ENCODE measurements at regions not wholly inside any gene's neighbourhood (a gene's known extent, or its start where the extent isn't known, plus 50 kb on each side); places are given as distances from the start of the nearest gene placed in this dataset.
"Not testable (repeated sequence)": the region's sequence is repeated elsewhere in the genome, so short reads cannot be mapped to it uniquely, and the experiment has no call there.

DNA sequence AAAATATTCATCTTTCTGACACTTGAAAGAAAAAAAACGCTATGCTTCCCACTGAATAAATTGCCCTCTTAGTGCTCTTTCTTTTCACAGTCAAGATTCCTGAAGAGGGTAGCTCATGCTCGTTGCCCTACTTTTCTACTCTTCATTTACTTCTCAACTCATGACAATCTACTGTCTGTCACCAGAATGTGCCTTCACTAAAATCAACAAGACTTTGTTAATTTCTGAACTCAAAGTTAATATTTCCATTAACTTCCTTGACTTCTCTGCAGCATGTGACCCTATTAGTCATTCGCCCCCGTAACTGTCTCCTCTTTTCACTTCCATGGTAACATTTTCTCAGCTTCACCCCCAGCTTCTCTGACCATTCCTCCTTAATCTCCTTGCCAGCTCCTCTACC lies 98.9 kb upstream of the MAPRE2 start:
- DNase-seq, result no peak

DNA sequence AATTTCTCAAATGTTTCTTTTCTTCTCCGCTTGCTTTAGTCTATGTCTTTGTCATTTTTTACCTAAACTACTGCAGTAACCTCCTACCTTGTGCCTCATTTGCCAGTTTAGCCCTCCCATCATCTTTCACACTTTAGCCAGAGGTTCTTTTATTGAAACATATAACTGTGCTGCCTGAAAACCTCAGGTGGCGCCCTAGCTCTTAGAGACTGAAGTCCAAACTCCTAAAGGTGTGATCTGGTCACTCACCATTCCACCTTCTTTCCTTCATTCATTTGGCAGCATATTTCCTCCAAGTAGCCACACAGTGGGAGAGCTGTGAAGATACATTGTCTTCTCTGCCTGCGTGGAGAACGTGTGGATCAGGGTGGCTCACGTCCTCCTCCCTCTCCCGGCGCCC lies 98.2 kb upstream of the MAPRE2 start:
- no peak for DNase-seq

- no peak for DNase-seq
Measured at GRCh38 chr18:34943587-34943986, 97.6 kb upstream of the MAPRE2 start.

GRCh38 chr18:34947711-34948125 lies 93.5 kb upstream of the MAPRE2 start:
- no peak for DNase-seq

DNA sequence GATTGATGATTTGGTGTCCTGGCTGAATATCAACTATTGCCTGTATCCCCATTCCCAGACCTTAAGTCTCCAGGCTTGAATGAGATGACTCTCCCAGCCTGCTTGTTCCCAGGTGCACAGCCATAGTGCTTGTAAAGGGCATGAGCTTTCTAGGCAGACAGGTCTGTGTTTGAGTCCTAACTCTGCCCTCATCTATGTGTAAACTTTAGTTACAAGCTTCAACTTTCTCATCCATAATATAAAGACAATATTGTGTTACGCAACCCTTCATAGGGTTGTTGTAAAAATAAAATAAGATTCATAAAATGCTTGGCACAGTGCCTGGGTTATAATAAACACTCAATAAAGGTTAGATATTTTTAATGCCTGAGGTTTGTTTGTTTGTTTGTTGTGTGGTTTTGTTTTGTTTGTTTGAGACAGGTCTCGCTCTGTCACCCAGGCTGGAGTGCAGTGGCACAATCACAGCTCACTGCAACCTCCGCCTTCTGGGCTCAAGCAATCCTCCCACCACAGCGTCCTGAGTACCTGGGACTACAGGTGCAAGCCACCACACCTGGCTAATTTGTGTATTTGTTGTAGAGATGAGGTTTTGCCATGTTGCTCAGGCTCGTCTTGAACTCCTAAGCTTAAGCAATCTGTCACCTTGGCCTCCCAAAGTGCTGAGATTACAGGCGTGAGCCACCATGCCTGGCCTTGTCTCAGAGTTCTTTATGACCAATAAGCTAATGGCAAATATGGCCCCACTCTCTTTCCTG lies 89.4 kb upstream of the MAPRE2 start:
- DNase-seq, result no peak

DNA sequence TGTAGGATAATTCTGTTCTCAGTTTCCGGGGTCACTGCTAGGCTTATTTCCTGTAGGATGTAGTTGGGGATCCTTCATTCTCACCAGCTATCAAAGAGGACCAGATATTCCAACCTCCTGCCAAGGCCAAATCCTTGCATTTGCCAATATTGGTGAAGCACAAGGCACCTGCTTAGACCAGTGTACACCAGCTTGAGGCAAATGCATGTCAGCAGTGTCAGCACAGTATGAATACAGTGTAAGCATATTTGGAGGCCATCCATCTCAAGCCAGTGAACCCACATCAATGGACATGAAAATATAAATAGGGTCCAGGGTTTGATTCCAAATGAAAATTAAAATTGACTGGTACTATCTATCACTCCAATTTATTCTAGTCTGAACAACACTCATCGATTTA lies 88.0 kb upstream of the MAPRE2 start:
- no peak for DNase-seq

- not testable (repeated sequence) for DNase-seq
Measured at GRCh38 chr18:34955494-34955893, 85.7 kb upstream of the MAPRE2 start.

- no peak for DNase-seq
Measured at GRCh38 chr18:34956663-34957062, 84.5 kb upstream of the MAPRE2 start.

GRCh38 chr18:34957119-34957863 lies 83.9 kb upstream of the MAPRE2 start:
- DNase-seq, result no peak

DNA sequence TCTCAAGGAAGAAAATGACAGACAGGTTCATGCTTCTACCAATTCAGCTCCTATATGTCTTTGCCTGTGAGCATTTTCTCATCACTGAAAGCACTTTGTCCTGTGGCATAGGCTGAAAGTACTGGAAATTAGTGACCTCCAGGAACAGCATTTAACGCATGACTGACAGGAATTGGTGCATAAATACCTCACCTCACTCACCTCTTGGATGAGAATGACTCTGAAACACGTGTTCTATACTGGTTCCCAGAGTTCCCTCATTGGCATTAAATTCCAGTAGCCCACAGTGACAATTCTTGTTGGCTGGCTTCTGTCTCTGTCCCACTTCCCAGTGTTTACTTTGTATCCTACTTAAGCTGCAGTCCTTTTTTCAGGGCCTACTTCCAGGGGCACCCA lies 83.4 kb upstream of the MAPRE2 start:
- DNase-seq, result no peak

DNA sequence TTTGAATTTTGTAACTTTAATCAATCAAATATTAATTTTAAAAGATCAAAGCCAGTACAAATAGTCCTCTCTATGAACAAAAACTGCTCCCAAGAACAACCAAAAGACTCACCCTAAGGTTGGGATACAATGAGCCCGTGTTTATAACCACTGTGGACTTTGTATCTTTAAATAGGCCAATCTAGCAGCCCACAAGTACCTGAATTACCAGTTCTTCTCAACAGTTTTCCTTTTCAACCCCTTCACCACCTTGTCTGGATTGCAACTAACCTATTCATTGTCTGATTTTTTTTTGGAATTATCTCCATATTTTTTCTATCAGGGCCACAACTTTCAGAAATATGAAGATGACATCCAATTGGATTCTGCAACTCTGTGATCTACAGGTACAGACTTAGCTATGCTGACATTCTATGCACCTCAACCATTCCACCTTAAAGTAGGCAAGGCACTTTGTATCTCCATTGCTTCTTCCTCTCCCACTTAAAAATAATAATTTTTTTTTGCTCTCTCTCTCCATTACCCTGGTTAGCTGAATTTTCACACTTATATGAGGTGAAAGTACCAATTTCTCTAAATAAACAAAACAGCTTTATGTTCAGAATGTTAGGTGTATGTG lies 81.9 kb upstream of the MAPRE2 start:
- no peak for DNase-seq

DNA sequence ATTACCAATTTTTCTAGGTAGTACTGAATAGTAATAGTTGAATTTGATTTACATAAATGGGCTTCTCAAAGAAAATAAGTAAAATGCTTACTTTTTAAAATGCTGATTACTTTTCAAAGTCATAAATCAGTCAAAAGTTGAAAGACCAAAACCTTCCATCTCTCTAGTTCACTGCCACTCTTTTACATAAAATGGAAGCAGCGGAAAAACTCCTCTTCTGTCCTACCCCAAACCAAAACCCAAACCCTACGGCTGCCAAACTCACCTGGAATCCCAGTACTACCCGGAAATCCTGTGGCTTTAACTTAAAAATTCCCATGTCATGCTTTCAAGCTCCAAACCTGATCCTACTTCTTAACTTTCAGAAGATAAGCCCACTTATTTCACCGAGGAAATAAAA lies 81.2 kb upstream of the MAPRE2 start:
- no peak for DNase-seq

- no peak for DNase-seq
Measured at GRCh38 chr18:34965108-34965507, 76.1 kb upstream of the MAPRE2 start.

- no peak for DNase-seq
Measured at GRCh38 chr18:34965566-34965965, 75.6 kb upstream of the MAPRE2 start.

DNA sequence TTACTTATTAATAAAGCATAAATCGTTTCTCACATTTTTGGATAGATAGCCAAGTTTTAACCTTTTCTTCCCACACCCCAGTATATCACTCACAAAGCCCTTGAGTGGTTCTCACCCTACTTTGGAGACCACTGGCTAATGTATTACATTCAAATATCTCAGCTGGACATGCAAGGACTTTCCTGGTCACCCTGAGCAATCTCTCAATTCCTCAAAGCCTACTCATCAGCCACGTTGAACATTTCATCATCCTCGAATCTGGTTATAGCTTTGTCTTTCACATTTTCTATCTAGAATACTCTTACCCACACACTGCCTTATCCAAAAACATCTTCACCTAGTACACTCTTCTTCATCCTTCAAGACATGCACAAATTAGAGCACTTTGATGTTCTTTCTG lies 71.1 kb upstream of the MAPRE2 start:
- no peak for DNase-seq

- DNase-seq, result no peak
Measured at GRCh38 chr18:34971313-34971712, 69.9 kb upstream of the MAPRE2 start.

GRCh38 chr18:34972765-34973414 lies 68.3 kb upstream of the MAPRE2 start:
- no peak for DNase-seq

- no peak for DNase-seq
Measured at GRCh38 chr18:34976123-34976522, 65.1 kb upstream of the MAPRE2 start.

DNA sequence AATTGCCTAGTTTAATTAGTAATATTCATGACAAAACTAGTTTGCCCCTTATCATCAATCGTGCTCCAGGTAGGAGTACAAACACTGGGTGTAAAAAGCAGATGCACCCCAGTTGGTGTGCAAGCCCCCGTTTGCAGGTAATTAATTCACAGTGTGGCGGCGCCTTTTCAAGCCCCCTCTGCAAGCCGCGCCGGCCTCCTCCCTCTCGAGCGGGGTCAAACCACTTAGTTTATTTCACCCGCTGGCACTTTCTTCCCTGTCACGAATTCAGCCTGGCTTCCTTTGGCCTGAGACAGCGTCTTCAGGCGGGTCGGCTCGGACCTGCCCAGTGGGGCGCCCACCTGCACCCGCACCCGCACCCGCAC lies 64.7 kb upstream of the MAPRE2 start:
- DNase-seq, result no peak

GRCh38 chr18:34976899-34977837 lies 64.0 kb upstream of the MAPRE2 start:
- peak; percentile 78 to 80 for DNase-seq

DNA sequence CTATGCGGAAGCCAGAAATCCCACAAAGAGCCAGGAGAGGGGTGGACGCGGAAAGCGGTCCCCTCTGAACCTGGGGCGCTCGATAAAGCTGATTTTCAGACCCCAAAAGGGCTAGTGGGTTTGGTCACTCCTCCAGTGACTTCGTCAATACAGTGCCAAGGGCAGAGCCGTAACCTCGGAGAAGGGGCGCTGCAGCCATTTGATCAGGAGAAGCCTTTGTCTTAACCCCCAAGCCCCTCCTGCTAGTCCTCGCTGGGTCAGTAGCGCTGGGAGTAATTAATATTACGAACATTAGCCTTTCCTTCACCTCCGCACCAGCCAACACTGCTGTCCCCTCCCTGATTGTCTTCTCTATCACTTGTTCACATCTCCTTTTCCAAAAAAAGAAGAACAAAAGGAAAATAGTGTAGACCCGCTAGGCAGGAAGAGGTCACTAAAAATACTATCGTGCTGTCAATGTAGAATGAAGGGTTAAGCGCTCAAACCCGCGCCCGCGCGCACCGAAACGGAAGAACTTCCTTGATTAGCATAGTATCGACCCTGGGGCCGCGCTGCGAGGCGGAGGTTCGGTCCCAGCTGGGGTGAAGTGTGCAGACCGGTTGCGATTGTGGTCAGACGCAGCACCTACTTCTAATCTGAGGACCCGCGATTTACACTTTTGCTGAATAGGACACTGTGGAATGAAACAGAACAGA lies 63.2 kb upstream of the MAPRE2 start:
- peak; percentile 20 to 28 for DNase-seq

- DNase-seq, result peak in 1 of 2 donors; percentile 1
Measured at GRCh38 chr18:34978533-34978893, 62.7 kb upstream of the MAPRE2 start.

Data from activated CD4-positive, alpha-beta T cell treated with anti-CD3 and anti-CD28 coated beads for 4 hours (primary cell).